Nephron progenitor cell (in vitro differentiated cells): ENCODE measurements at regions not wholly inside any gene's neighbourhood (a gene's known extent, or its start where the extent isn't known, plus 50 kb on each side); places are given as distances from the start of the nearest gene placed in this dataset.

Source experiments
- DNase-seq: peaks from one replicate; pipeline ENCODE4 v3.0.0; 2021
- H3K27ac Mint-ChIP-seq: 2 replicates; pipeline ENCODE4 v1.8.0; 2021; ENCODE audit warnings: mild to moderate bottlenecking, moderate library complexity, mixed read lengths
- H3K27me3 Mint-ChIP-seq: 2 replicates; pipeline ENCODE4 v1.8.0; 2021; ENCODE audit warnings: mild to moderate bottlenecking, low read depth, mixed read lengths; ENCODE audit not compliant: poor library complexity
- H3K36me3 Mint-ChIP-seq: 2 replicates; pipeline ENCODE4 v1.8.0; 2021; ENCODE audit warnings: low read depth, mixed read lengths
- H3K4me1 Mint-ChIP-seq: 2 replicates; pipeline ENCODE4 v1.8.0; 2021; ENCODE audit warnings: mixed read lengths
- H3K4me3 Mint-ChIP-seq: 2 replicates; pipeline ENCODE4 v1.8.0; 2021; ENCODE audit warnings: mild to moderate bottlenecking, moderate library complexity, mixed read lengths
- H3K9me3 Mint-ChIP-seq: 2 replicates; pipeline ENCODE4 v1.8.0; 2021; ENCODE audit warnings: mild to moderate bottlenecking, moderate library complexity, mixed read lengths
- TF ChIP-seq, protein P1 (sequence below): fragments of 200-600 bp; sonication (generic); IDR thresholded peaks from 2 replicates; pipeline ENCODE4 v1.5.0; 2021; ENCODE audit warnings: antibody characterized with exemption

DNA sequence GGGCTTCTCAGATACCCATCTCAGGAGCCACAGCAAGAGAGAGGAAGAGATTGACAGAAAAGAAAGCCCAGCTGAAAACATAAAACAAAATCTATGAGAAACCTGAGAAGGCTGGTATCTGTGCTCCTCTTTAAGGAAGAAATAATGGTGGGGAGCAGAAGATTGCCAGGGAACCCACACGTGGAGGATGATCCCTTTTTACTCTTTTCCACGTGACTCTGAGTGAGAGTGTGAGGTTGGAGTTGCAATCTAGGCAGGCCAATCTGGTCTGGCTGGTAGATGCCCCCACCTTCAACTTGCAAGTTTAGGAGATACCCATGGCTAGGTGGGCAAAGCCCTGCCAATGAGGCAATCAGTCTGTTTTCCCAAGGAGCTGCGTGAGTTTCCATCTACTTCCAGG, 202.3 kb downstream of the TENT4A start:
- TF ChIP-seq, protein P1, sequence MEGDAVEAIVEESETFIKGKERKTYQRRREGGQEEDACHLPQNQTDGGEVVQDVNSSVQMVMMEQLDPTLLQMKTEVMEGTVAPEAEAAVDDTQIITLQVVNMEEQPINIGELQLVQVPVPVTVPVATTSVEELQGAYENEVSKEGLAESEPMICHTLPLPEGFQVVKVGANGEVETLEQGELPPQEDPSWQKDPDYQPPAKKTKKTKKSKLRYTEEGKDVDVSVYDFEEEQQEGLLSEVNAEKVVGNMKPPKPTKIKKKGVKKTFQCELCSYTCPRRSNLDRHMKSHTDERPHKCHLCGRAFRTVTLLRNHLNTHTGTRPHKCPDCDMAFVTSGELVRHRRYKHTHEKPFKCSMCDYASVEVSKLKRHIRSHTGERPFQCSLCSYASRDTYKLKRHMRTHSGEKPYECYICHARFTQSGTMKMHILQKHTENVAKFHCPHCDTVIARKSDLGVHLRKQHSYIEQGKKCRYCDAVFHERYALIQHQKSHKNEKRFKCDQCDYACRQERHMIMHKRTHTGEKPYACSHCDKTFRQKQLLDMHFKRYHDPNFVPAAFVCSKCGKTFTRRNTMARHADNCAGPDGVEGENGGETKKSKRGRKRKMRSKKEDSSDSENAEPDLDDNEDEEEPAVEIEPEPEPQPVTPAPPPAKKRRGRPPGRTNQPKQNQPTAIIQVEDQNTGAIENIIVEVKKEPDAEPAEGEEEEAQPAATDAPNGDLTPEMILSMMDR: no peak
- Mint-ChIP-seq H3K9me3 (peaks cover 17% of the 10 kb centered on the region), H3K36me3 (no peaks in the 10 kb centered on the region), H3K27me3 (peaks cover 13% of the 10 kb centered on the region), H3K27ac (no peak overlapping the region), H3K4me3 (no peak overlapping the region), H3K4me1 (no peaks in the 10 kb centered on the region)
- no peak for DNase-seq

DNA sequence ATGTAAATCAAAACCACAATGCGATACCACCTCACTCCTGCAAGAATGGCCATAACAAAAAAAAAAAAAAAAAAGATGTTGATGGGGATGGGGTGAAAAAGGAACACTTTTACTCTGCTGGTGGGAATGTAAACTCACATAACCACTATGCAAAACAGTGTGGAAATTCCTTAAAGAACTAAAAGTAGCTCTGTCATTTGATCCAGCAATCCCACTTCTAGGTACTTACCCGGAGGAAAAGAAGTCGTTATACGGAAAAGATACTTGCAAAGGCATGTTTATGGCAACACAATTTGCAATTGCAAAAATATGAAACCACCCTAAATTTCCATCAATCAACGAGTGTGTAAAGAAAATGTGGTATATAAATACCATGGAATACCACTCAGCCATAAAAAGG, 205.0 kb downstream of the TENT4A start:
- Mint-ChIP-seq H3K4me1 (no peaks in the 10 kb centered on the region), H3K27ac (no peak overlapping the region), H3K27me3 (peaks cover 10% of the 10 kb centered on the region), H3K9me3 (peaks cover 32% of the 10 kb centered on the region), H3K4me3 (no peak overlapping the region), H3K36me3 (no peaks in the 10 kb centered on the region)
- TF ChIP-seq, protein P1: no peak
- no peak for DNase-seq

DNA sequence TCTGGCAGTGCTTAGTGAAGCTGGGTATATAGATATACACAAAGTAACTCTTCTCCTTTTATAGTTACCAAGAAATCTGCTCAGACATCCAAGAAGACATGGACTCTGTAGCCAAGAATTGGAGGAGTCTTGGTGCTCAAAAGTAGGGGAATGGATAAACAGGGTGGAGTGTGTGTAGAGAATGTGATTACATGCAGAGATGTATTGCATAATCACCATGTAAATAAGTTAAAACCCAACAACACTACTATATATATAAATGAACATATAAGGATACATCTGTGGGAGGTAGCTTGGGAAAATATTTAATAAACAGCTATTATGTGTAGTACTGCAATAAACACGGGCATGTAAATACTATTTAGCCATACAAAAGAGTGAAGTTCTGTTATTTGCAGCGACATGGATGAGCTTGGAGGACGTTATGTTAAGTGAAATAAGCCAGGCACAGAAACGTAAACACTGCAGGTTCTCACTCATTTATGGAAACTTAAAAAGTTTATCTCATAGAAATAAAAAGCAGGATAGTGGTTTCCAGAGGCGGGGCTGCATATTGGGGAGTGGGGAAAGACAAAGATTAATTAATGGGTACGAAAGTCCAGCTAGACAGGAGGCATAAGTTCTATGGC, 207.5 kb downstream of the TENT4A start:
- Mint-ChIP-seq H3K4me3 (no peak overlapping the region), H3K27me3 (peaks cover 9% of the 10 kb centered on the region), H3K4me1 (no peaks in the 10 kb centered on the region), H3K36me3 (no peaks in the 10 kb centered on the region), H3K27ac (no peak overlapping the region), H3K9me3 (peaks cover 32% of the 10 kb centered on the region)
- no peak for DNase-seq
- TF ChIP-seq, protein P1: no peak

DNA sequence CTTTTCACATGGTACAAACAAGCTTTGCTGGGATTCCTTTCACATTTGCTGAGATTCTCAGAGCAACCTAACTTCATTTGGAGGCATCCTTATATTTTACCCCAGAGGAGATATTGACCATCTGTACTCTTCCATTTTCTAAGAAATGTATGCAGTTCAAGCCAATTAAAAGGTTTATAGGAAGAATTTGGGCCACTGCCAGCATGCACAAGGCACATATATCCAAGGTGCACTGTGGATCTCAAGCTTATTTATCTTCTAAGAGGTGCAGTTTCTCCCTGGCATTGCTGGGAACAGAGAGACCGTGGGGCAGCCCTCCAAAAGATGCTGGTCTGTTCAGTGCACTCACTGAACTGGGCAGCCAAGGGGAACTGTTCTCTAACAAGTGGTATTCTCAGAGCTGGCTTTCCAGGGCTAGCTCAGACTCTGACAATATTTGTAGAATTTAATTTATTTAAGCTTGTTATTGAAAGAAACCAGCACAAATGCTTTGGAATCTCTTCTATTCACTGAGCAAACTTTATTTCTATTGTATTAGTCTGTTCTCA, 213.3 kb downstream of the TENT4A start:
- TF ChIP-seq, protein P1: no peak
- Mint-ChIP-seq H3K4me3 (no peak overlapping the region), H3K36me3 (no peaks in the 10 kb centered on the region), H3K4me1 (no peaks in the 10 kb centered on the region), H3K27me3 (peaks cover 9% of the 10 kb centered on the region), H3K9me3 (peaks cover 15% of the 10 kb centered on the region), H3K27ac (no peak overlapping the region)
- no peak for DNase-seq

DNA sequence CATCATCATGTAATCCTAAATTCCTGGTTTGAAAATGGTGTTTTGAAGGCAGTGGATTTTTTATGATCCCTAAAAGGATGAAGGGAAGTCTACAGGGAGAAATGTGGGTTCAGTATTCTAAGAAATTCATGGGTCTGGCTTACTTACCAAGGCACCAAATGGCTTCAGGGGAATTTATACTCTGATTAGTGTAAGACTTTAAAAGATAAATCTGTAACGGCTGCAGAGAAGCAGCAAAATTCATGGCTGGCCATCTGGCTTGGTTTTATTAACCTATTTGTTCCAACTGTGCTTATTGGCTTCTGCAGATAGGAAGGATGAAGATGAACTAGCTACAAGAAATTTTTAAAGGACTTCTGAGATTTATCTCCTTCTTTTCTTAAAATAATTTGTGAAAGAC, 222.8 kb downstream of the TENT4A start:
- no peak for DNase-seq
- Mint-ChIP-seq H3K36me3 (no peaks in the 10 kb centered on the region), H3K4me3 (no peak overlapping the region), H3K27ac (no peak overlapping the region), H3K9me3 (no peaks in the 10 kb centered on the region), H3K4me1 (no peaks in the 10 kb centered on the region), H3K27me3 (peaks cover 26% of the 10 kb centered on the region)
- TF ChIP-seq, protein P1: no peak

DNA sequence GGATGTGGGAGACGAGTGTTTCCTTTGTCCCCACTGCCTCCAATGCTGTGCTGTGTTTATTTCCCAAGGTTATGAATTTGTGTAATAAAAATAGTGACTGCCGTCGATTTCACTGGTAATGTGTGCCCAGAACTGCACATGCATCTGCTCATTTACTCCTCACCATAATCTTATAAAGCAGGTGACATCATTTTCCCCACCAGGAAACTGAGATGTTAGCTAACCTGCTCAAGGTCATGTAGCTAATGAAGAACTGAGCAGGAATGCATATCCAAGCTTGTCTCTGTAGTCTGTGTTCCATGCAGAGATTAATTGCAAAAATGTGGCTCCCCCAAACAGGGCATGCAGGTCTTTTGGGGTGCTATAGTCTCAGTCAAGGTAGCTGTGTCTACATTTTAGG, 224.4 kb downstream of the TENT4A start:
- no peak overlapping the region for H3K27ac Mint-ChIP-seq
- H3K27me3 Mint-ChIP-seq: peaks cover 29% of the 10 kb centered on the region
- H3K4me1 Mint-ChIP-seq: no peaks in the 10 kb centered on the region
- TF ChIP-seq, protein P1: no peak
- no peak overlapping the region for H3K4me3 Mint-ChIP-seq
- H3K9me3 Mint-ChIP-seq: no peaks in the 10 kb centered on the region
- no peaks in the 10 kb centered on the region for H3K36me3 Mint-ChIP-seq
- DNase-seq: no peak
